H9 (cell line): ENCODE measurements at regions not wholly inside any gene's neighbourhood (a gene's known extent, or its start where the extent isn't known, plus 50 kb on each side); places are given as distances from the start of the nearest gene placed in this dataset.

Experiments used
- DNase-seq: peaks from one replicate; pipeline ENCODE4 v3.0.0-alpha.2; 2017
- H2AFZ ChIP-seq: one replicate; pipeline ENCODE4 v1.6.1; 2013; ENCODE audit warnings: mild to moderate bottlenecking, low read length, control low read depth, moderate library complexity
- H2AK5ac ChIP-seq: 2 replicates; pipeline ENCODE4 v1.6.1; 2013; ENCODE audit warnings: low read length, control low read depth, mixed read lengths; ENCODE audit not compliant: insufficient read length
- H2BK120ac ChIP-seq: one replicate; pipeline ENCODE4 v1.6.1; 2013; ENCODE audit warnings: low read depth, mild to moderate bottlenecking, low read length, control low read depth, inconsistent platforms; ENCODE audit not compliant: poor library complexity, severe bottlenecking
- H2BK12ac ChIP-seq: 2 replicates; pipeline ENCODE4 v1.6.1; 2013; ENCODE audit warnings: low read length, control low read depth, mixed read lengths, low read depth; ENCODE audit not compliant: insufficient read length
- H2BK15ac ChIP-seq: 2 replicates; pipeline ENCODE4 v1.6.1; 2013; ENCODE audit warnings: low read depth, low read length, control low read depth
- H2BK20ac ChIP-seq: one replicate; pipeline ENCODE4 v1.6.1; 2013; ENCODE audit warnings: low read depth, mild to moderate bottlenecking, low read length, control low read depth, inconsistent platforms; ENCODE audit not compliant: poor library complexity, severe bottlenecking
- H2BK5ac ChIP-seq: 2 replicates; pipeline ENCODE4 v1.6.1; 2013; ENCODE audit warnings: low read length, control low read depth, mixed read lengths; ENCODE audit not compliant: insufficient read length
- H3K14ac ChIP-seq: 2 replicates; pipeline ENCODE4 v1.6.1; 2013; ENCODE audit warnings: low read length, control low read depth; ENCODE audit not compliant: insufficient read depth
- H3K18ac ChIP-seq: 2 replicates; pipeline ENCODE4 v1.6.1; 2013; ENCODE audit warnings: low read depth, mild to moderate bottlenecking, mixed read lengths, low read length, control low read depth; ENCODE audit not compliant: insufficient read length
- H3K23ac ChIP-seq: 2 replicates; pipeline ENCODE4 v1.6.1; 2013; ENCODE audit warnings: low read length, control low read depth, mixed read lengths, low read depth; ENCODE audit not compliant: insufficient read length
- H3K23me2 ChIP-seq: 2 replicates; pipeline ENCODE4 v1.6.1; 2013; ENCODE audit warnings: low read depth, mild to moderate bottlenecking, mixed read lengths, low read length, control low read depth; ENCODE audit not compliant: insufficient read length, poor library complexity, severe bottlenecking
- H3K27ac ChIP-seq: 2 replicates; pipeline ENCODE4 v1.5.1; 2013; ENCODE audit warnings: low read length, control low read depth, mixed read lengths, low read depth; ENCODE audit not compliant: insufficient read length
- H3K27me3 ChIP-seq: 2 replicates; pipeline ENCODE4 v1.6.1; 2013; ENCODE audit warnings: low read length, control low read depth, inconsistent platforms; ENCODE audit not compliant: insufficient read depth
- H3K4ac ChIP-seq: 2 replicates; pipeline ENCODE4 v1.6.1; 2013; ENCODE audit warnings: low read depth, mild to moderate bottlenecking, control low read depth, inconsistent platforms, low read length, moderate library complexity
- H3K4me1 ChIP-seq: 2 replicates; pipeline ENCODE4 v1.6.1; 2013; ENCODE audit warnings: low read length, control low read depth, inconsistent platforms; ENCODE audit not compliant: insufficient read depth
- H3K4me2 ChIP-seq: 2 replicates; pipeline ENCODE4 v1.6.1; 2013; ENCODE audit warnings: low read length, control low read depth, mixed read lengths; ENCODE audit not compliant: insufficient read length, insufficient read depth
- H3K56ac ChIP-seq: 2 replicates; pipeline ENCODE4 v1.6.1; 2013; ENCODE audit warnings: low read depth, mild to moderate bottlenecking, mixed read lengths, low read length, control low read depth; ENCODE audit not compliant: insufficient read length
- H3K79me1 ChIP-seq: 2 replicates; pipeline ENCODE4 v1.6.1; 2013; ENCODE audit warnings: low read depth, mild to moderate bottlenecking, moderate library complexity, low read length, control low read depth, inconsistent platforms; ENCODE audit not compliant: insufficient read depth, poor library complexity, severe bottlenecking
- H3K79me2 ChIP-seq: 2 replicates; pipeline ENCODE4 v1.6.1; 2013; ENCODE audit warnings: low read length, control low read depth, inconsistent platforms; ENCODE audit not compliant: insufficient read depth
- H3K9ac ChIP-seq: 2 replicates; pipeline ENCODE4 v1.6.1; 2013; ENCODE audit warnings: low read length, control low read depth, mixed read lengths; ENCODE audit not compliant: insufficient read length; ENCODE audit errors: extremely low read depth
- H3K9me3 ChIP-seq: one replicate; pipeline ENCODE4 v1.6.1; 2013; ENCODE audit warnings: low read depth, low read length, inconsistent platforms; ENCODE audit not compliant: control insufficient read depth
- H3T11ph ChIP-seq: one replicate; pipeline ENCODE4 v1.6.1; 2013; ENCODE audit warnings: mild to moderate bottlenecking, low read length, control low read depth, inconsistent platforms
- H4K20me1 ChIP-seq: one replicate; pipeline ENCODE4 v1.6.1; 2013; ENCODE audit not compliant: control insufficient read depth, insufficient read length, insufficient read depth
- H4K5ac ChIP-seq: 2 replicates; pipeline ENCODE4 v1.6.1; 2013; ENCODE audit warnings: low read depth, mild to moderate bottlenecking, mixed read lengths, low read length, control low read depth; ENCODE audit not compliant: insufficient read length
- H4K8ac ChIP-seq: replicated peaks from 2 replicates; pipeline ENCODE4 v1.6.1; 2013; ENCODE audit warnings: low read length, control low read depth, mixed read lengths, low read depth; ENCODE audit not compliant: insufficient read length
- H4K91ac ChIP-seq: 2 replicates; pipeline ENCODE4 v1.6.1; 2013; ENCODE audit warnings: low read depth, mild to moderate bottlenecking, moderate library complexity, mixed read lengths, low read length, control low read depth; ENCODE audit not compliant: insufficient read length
- H3K27ac Mint-ChIP-seq, 3 experiments: 2 replicates in 2 of 3; 3 replicates in 1 of 3; pipeline ENCODE4 v1.8.0; 2020 to 2021; ENCODE audit warnings: mixed read lengths in 3 of 3, mild to moderate bottlenecking in 1 of 3, moderate library complexity in 1 of 3
- H3K27me3 Mint-ChIP-seq: 2 replicates; pipeline ENCODE4 v1.8.0; 2021; ENCODE audit warnings: low read depth, mild to moderate bottlenecking, moderate library complexity, mixed read lengths
- H3K36me3 Mint-ChIP-seq, 3 experiments: 2 replicates in 2 of 3; 3 replicates in 1 of 3; pipeline ENCODE4 v1.8.0; 2020 to 2021; ENCODE audit warnings: low read depth in 3 of 3, mixed read lengths in 3 of 3; ENCODE audit not compliant: insufficient read depth in 1 of 3
- H3K4me1 Mint-ChIP-seq, 2 experiments: 2 replicates each; pipeline ENCODE4 v1.8.0; 2020; ENCODE audit warnings: mixed read lengths in 2 of 2
- H3K4me3 Mint-ChIP-seq, 2 experiments: 2 replicates in 1 of 2; 3 replicates in 1 of 2; pipeline ENCODE4 v1.8.0; 2020 to 2021; ENCODE audit warnings: mild to moderate bottlenecking in 2 of 2, mixed read lengths in 2 of 2, moderate library complexity in 1 of 2
- H3K9me3 Mint-ChIP-seq, 2 experiments: 2 replicates in 1 of 2; 3 replicates in 1 of 2; pipeline ENCODE4 v1.8.0; 2020; ENCODE audit warnings: mild to moderate bottlenecking in 2 of 2, mixed read lengths in 2 of 2, moderate library complexity in 1 of 2
- CTCF ChIP-seq: fragments of 200-600 bp; sonication (generic); conservative IDR thresholded peaks from 3 replicates; pipeline ENCODE4 v1.8.0; 2021; ENCODE audit warnings: antibody characterized with exemption, mild to moderate bottlenecking
- WGBS: extraction: QIAGEN DNeasy Blood & Tissue Kit; methylation state at CpG from one replicate; pipeline ENCODE4 v1.1.7; 2013; ENCODE audit warnings: missing lambda C conversion rate, low lambda C conversion rate, mixed read lengths; ENCODE audit not compliant: insufficient read length; ENCODE audit errors: extremely low coverage; 5-methylcytosine and 5-hydroxymethylcytosine counted together

- H3T11ph ChIP-seq = no peak overlapping the region
- no peak overlapping the region for H4K5ac ChIP-seq
- H2BK12ac ChIP-seq = no peak overlapping the region
- no peak overlapping the region; a peak in 1 of 5 replicates for H3K4me3 Mint-ChIP-seq
- H3K23ac ChIP-seq = no peak overlapping the region
- H3K27me3 Mint-ChIP-seq = peaks cover 9% of the 10 kb centered on the region
- H3K14ac ChIP-seq = no peak overlapping the region
- H3K4me1 ChIP-seq = no peaks in the 10 kb centered on the region
- no peak overlapping the region for H3K4me2 ChIP-seq
- no peak overlapping the region for H3K4ac ChIP-seq
- no peak overlapping the region for H2AK5ac ChIP-seq
- no peaks in the 10 kb centered on the region for H3K9me3 ChIP-seq
- WGBS = no CpG with 5 or more reads among the region's 8 CpGs
- H4K91ac ChIP-seq = no peak overlapping the region
- no peaks in the 10 kb centered on the region for H3K79me2 ChIP-seq
- no peak overlapping the region for H2BK20ac ChIP-seq
- no peak overlapping the region for H3K18ac ChIP-seq
- no peaks in the 10 kb centered on the region for H3K36me3 Mint-ChIP-seq
- H3K56ac ChIP-seq = no peak overlapping the region
- no peak overlapping the region for H3K27ac ChIP-seq
- no peak overlapping the region for H4K8ac ChIP-seq
- no peaks in the 10 kb centered on the region for H3K79me1 ChIP-seq
- no peak overlapping the region for H2BK15ac ChIP-seq
- no peaks in the 10 kb centered on the region; the same call in 1 of the 2 replicates for H3K27me3 ChIP-seq
- no peaks in the 10 kb centered on the region for H3K9me3 Mint-ChIP-seq
- no peaks in the 10 kb centered on the region for H4K20me1 ChIP-seq
- H3K27ac Mint-ChIP-seq = peak overlapping the region in 1 of 3 experiments; percentile 19; a peak in 1 of 7 replicates
- no peak overlapping the region for H2BK5ac ChIP-seq
- no peak overlapping the region for H2AFZ ChIP-seq
- DNase-seq = no peak
- no peaks in the 10 kb centered on the region for H3K23me2 ChIP-seq
- H3K9ac ChIP-seq = no peak overlapping the region
- TF ChIP-seq CTCF = no peak
- H3K4me1 Mint-ChIP-seq = peaks cover 13 to 16% of the 10 kb centered on the region in 2 experiments
- H2BK120ac ChIP-seq = no peak overlapping the region
These were observed 76.3 kb upstream of the ATP2B2 start for GRCh38 chr3:10581716-10582115.
